GM19025 (cell line): ENCODE measurements at regions not wholly inside any gene's neighbourhood (a gene's known extent, or its start where the extent isn't known, plus 50 kb on each side); places are given as distances from the start of the nearest gene placed in this dataset.

ENCODE experiments used
- ATAC-seq: cut with Tn5 transposase; IDR thresholded peaks from one replicate; pipeline ENCODE4 v1.9.1; 2021; ENCODE audit warnings: mild to moderate bottlenecking, low read depth, moderate library complexity; ENCODE audit not compliant: unreplicated experiment

DNA sequence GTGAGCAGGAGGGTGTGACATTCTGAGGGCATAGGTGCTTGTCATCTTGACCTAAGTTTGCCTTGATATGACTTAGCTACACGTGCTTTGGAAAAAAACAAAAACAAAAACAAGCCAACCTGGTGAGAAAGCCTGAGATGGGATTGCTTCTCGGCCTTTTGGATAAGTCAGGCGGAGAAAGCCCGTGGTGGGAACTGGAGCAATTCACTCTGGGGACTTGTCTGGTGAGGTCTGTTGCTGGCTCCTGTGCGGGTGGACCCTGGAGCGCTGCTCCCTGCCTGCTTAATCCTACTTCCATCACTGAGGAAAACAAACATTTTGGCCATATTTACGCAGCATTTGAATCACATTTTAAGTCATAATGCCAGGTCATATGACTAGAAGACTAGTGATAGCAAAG is 100.3 kb downstream of the SNX19 start:
- ATAC-seq = no peak

DNA sequence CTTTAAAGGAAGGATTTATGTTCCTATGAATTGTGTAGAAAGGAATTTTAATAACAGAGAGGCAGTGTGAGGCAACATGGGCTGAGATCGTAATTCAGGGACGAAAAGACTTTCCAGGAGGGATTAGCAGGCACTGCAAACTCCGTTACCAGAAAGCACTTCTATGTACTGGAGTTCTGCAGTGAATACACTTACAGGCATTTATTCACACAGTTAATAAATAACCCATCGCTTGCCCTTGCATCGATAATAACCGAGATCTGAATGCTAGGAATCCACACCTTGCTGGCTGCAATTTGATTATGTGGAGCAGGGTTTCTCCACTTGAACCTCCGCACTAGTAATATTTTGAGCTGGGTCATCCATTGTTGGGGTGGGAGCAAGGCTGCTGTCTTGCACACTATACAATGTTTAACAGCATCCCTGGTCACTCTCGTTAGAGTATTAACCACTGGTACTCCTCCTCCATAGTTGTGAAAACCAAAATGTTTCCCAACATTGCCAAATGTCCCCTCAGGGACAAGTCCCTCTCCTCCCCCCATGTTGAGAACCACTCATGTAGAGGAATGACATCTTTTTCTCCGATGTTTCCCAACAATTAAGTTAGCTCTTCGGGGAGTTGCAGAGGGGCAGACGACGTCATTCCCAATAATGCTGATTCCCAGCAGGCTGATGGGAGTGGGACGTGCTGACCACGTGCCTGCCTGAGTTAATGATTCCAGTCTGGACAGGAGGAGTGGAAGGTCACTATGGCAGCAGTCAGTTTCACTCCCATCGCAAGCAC is 99.5 kb downstream of the SNX19 start:
- ATAC-seq = no peak

DNA sequence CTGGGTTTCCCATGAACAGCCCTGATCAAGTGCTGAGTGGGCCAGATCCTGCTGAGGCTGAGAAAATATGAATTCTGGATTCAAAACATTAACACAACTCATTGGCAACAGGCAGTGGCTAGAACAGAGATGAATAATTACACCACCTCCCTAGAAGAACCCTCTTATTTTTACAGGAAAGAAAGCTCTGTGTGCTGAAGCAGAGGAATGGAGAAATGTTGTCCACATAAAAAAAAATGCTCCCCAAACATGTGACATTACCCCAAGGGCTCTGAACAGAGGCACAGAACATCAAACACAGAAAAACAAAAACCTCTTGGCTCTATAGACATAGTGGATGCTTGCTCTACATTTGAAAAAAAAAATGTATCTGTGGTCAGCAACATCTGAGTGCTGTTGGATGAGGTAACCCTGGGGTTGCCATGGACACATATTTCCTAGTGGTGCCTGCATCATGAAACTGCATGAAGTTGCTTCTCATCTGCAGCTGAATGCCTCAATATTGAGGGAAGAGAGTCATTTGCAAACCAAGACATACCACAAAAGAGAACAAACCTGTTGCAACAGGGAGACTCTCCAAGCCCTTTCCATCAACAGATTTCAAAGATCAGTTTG is 98.8 kb downstream of the SNX19 start:
- ATAC-seq = no peak

DNA sequence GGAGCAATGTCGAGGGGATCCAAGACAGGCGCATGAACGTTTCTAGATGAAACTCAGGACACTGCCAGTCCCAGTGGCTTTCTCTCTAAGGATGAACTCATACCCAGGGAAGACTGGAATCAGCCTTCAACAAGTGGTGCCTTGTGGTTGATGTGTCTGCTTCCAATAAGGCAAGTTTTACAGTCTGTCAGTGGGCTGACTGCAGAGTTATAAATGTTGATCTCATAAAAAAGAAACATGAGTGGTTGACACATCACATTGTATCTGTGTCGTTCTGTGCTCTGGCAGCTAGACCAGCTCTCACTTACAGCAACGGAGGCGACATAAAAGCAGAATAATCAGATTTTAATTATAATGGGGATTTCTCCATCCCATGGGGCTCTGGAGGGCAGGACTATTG is 96.7 kb downstream of the SNX19 start:
- ATAC-seq = no peak
